Hepatocyte (in vitro differentiated cells): ENCODE measurements at regions not wholly inside any gene's neighbourhood (a gene's known extent, or its start where the extent isn't known, plus 50 kb on each side); places are given as distances from the start of the nearest gene placed in this dataset.

Source experiments
- CTCF ChIP-seq: fragments of 200-600 bp; sonication (generic); IDR thresholded peaks from 2 replicates; pipeline ENCODE4 v1.5.1; 2016; ENCODE audit warnings: antibody characterized with exemption, mild to moderate bottlenecking; ENCODE audit not compliant: poor library complexity
- EZH2 ChIP-seq: fragments of 200-600 bp; sonication (generic); IDR thresholded peaks from 2 replicates; pipeline ENCODE4 v1.6.1; 2016; ENCODE audit warnings: antibody characterized with exemption, mild to moderate bottlenecking, borderline replicate concordance
- EZH2phosphoT487 ChIP-seq: fragments of 200-600 bp; sonication (generic); IDR thresholded peaks from one replicate; pipeline ENCODE4 v1.6.1; 2018; ENCODE audit warnings: antibody characterized with exemption, mild to moderate bottlenecking, low read depth, moderate library complexity; ENCODE audit not compliant: unreplicated experiment, severe bottlenecking

GRCh38 chr5:93257616-93258015 is 323.4 kb downstream of the NR2F1-AS1 start:
- TF ChIP-seq CTCF = no peak
- no peak for TF ChIP-seq EZH2phosphoT487
- no peak for TF ChIP-seq EZH2
